Pulmonary artery endothelial cell (primary cell): ENCODE measurements at regions not wholly inside any gene's neighbourhood (a gene's known extent, or its start where the extent isn't known, plus 50 kb on each side); places are given as distances from the start of the nearest gene placed in this dataset.
A peak's percentile ranks its signal among the peaks of the same experiment; 100 is the strongest.
"Not testable (repeated sequence)": the region's sequence is repeated elsewhere in the genome, so short reads cannot be mapped to it uniquely, and the experiment has no call there.

ENCODE experiments used
- DNase-seq: peaks from one replicate; pipeline ENCODE4 v3.0.0-alpha.2; 2011; ENCODE audit warnings: low read depth, low spot score

DNA sequence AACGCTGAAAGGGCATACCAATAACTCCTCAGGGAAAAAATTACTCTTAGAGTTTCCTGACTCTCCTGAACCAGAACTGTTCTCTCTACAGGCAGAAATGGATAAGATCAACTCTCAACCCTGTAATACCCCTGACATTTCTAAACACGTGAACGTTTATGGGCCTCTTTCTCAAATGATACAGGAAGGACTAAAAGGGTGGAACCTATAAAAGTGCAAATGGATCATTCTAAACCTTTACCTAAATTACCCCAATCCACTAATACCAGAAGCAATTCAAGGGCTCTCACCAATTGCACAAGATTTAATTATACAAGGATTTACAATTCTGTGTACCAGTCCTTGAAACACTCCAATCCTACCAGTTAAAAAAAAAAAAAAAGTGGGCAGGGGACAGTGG, 98.0 kb upstream of the FAM174B start:
- DNase-seq: no peak

DNA sequence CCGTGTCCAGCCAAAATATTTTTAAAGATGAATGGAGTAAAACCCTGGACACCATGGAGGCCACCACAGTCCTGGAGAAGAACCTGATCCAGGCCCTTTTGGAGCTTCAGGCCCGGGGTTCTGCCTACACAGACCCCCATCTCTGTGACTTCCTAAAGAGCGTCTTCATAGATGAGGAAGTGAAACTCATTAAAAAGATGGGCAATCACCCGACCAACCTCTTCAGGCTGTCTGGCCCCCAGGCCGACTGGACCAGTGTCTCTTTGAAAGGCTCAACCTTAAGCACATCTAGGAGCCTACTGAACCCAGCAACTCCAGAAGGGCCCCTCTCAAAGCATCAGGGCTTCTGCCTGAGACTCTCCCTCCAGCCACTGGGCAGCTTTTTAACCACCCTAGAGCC, 107.9 kb upstream of the FAM174B start:
- DNase-seq: no peak

DNA sequence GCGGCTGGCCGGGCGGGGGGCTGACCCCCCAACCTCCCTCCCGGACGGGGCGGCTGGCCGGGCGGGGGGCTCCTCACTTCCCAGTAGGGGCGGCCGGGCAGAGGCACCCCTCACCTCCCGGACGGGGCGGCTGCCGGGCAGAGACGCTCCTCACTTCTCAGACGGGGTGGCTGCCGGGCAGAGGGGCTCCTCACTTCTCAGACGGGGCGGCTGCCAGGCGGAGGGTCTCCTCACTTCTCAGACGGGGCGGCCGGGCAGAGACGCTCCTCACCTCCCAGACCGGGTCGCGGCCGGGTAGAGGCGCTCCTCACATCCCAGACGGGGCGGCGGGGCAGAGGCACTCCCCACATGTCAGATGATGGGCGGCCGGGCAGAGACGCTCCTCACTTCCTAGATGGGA, 112.6 kb upstream of the FAM174B start:
- DNase-seq: not testable (repeated sequence)

DNA sequence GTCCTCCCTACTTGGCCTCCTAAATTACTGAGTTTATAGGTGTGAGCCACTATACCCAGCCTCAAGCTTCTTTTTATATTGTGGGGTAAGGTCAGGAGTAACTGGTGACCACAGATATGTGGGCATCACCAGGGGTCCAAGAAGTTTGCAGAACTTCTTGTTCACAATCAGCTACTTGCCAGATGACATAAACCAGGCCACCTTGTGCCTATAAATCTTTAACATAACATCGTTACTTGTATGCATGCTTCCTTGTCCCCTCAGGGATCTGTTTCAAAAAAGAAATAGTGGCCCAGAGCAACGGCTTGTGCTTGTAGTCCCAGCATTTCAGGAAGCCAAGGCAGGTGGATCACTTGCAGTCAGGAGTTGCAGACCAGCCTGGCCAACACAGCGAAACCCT, 115.1 kb upstream of the FAM174B start:
- no peak for DNase-seq

DNA sequence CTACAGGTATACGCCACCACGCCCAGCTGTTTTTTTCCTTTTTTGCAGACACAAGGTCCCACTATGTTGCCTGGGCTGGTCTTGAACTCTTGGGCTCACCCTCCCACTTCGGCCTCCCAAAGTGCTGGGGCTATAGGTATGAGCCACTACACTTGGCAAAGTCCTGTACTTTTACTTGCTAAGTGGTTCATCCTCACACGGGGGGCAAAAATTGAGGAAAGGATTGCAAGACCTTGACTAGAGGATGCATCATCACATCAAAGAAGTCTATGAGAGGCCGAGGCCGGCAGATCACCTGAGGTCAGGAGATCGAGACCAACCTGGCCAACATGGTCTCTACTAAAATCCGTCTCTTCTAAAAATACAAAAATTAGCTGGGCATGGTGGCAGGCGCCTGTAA, 116.5 kb upstream of the FAM174B start:
- no peak for DNase-seq

DNA sequence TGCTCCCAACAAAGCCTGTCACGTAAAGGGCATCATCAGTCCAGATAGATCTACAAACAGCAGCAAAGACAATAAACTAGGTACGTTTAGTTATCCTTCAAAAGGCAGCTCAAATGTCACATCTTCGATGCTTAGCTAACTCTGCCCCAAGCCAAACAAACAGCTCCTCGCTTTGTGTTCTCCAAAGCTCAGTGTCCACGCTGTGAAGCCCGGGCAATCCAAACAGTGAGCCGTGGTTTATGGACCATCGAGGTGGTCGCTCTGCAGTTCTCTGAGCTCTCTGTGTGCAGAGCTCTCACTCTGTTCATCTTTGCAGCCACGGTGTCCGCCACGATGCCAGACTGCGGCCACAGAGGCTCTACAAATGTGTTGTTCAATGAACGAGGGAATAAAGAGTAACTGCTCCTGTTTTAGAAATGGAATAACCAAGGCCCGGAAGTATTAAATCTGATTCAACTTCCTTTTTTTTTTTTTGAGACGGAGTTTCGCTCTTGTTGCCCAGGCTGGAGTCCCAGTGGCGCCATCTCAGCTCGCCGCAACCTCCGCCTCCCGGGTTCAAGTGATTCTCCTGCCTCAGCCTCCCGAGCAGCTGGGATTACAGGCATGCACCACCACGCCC, 117.2 kb upstream of the FAM174B start:
- no peak for DNase-seq

DNA sequence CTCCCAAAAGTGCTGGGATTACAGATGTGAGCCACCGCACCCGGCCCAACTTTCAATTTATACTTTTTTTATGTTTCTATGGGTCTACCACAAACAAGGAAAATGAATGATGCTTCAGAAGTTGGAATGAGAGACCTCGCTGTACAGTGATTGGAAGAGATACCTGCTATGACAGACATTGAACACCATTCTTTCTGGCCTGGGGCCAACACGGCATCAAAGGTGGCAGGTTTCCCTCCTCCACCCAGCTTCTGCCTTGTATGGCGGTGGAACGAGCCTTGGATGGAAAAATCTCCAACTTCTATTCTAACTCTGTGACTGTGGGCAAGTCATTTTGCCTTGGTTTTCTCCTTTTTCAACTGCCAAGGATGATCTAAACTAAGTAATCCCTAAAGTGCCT, 117.8 kb upstream of the FAM174B start:
- DNase-seq: no peak

GRCh38 chr15:92779874-92780273, 120.2 kb upstream of the CHD2 start:
- DNase-seq: no peak

- no peak for DNase-seq
Observed at GRCh38 chr15:92780843-92781242, 119.3 kb upstream of the CHD2 start.

GRCh38 chr15:92781925-92782453, 118.1 kb upstream of the CHD2 start:
- no peak for DNase-seq

DNA sequence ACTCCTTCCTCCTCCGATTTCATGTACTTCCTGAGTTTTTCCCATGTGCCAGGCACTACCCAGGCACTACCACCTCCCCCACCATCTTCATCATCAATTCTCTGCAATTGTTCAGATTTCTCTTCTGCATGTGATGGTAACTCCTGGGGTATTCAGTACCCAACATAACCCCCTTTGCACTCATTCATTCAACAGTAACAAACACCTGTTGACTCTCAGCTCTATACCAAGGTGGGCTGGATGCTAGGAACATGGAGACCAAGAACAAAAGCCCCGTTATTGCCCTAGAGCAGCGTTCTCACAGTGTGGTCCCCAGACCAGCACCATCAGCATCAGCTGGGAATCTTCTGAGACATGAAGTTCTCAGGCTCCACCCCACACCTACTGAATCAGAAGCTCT, 113.0 kb upstream of the CHD2 start:
- DNase-seq: no peak

DNA sequence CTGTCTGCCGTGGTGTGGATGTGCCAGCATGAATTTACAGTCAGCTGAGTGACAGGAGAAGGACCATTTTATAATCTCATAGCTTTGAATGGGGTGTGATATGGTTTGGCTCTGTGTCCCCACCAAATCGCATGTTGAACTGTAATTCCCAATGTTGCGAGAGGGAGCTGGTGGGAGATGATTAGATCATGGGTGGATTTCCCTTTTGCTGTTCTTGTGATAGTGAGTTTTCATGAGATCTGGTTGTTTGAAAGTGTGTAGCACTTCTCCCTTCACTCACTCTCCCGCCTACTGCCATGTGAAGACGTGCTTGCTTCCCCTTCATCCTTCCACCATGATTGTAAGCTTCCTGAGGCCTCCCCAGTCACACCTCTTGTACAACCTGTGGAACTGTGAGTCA, 111.9 kb upstream of the CHD2 start:
- DNase-seq: no peak

GRCh38 chr15:92788793-92789192, 111.3 kb upstream of the CHD2 start:
- not testable (repeated sequence) for DNase-seq

GRCh38 chr15:92796161-92796611, 103.9 kb upstream of the CHD2 start:
- DNase-seq: no peak

DNA sequence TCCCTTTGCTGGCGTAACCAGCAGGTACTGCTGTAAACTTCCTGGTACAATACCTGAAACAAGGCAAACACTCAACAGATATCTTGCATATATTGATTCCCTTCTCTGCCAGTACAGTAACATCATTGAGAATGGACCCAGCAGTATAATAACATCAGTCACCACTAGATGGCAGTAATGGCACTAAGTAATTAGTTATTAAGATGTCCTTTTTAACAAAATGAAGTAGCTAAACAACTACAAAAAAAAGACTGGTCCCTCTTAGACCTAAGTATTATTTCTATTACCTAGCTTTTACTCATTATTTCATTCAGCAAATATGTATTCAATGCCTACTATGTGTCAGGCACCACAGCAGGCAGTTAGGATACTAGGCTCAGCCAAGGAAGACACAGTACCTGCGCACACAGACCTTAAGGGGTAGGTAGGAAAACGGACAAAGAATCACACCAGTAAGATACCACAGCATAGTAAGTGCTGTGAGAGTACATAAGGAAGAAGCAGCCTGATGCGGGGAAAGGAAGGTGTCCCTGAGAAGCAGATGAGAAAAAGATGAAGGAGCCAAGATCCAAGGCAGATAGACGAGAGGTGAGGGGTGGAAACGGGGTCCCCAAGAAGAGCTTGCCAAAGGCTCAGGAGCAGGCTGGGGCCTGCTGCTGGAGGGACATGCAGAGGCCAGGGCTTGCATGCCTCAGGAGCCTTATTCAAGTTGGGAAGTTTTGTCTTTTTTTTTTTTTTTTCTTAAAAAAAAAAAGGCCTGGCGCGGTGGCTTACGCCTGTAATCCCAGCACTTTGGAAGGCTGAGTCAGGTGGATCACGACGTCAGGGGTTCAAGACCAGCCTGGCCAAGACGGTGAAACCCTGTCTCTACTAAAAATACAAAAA, 102.7 kb upstream of the CHD2 start:
- peak; percentile 27 for DNase-seq

DNA sequence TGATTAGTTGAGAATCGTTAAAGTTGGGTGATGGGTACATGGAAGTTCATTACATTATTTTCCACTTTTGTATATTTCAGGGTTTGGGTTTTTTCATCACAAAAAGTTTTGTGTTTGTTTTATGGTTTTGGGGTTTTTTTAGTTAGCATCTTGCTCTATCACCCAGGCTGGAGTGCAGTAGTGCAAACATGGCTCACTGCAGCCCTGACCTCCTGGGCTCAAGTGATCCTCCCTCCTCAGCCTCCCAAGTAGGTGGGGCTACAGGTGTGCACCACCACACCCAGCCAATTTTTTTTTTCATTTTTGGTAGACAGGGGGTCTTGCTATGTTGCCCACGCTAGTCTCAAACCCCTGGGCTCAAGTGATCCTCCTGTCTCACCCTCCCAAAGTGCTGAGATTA, 100.1 kb upstream of the CHD2 start:
- DNase-seq: no peak

DNA sequence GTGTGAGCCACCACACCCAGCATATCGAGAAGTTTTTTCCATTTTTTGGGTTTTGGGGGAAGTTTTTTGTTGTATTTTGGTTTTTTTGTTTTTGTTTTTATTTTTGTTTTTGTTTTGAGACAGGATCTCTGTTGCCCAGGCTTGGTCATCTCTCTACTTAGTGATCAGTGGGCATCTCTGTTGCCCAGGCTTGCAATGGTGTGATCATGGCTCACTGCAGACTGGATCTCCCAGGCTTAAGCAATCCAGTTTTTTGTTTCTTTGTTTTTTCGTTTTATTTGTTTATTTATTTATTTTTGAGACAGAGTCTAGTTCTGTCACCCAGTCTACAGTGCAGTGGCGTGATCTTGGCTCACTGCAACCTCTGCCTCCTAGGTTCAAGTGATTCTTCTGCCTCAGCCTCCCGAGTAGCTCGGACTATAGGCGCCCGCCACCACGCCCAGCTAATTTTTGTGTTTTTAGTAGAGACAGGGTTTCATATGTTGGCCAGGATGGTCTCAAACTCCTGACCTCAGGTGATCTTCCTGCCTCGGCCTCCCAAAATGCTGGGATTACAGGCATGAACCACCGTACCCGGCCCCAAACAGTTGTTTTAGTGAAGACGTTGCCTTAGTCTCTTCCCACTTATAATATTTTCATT, 99.6 kb upstream of the CHD2 start:
- not testable (repeated sequence) for DNase-seq

DNA sequence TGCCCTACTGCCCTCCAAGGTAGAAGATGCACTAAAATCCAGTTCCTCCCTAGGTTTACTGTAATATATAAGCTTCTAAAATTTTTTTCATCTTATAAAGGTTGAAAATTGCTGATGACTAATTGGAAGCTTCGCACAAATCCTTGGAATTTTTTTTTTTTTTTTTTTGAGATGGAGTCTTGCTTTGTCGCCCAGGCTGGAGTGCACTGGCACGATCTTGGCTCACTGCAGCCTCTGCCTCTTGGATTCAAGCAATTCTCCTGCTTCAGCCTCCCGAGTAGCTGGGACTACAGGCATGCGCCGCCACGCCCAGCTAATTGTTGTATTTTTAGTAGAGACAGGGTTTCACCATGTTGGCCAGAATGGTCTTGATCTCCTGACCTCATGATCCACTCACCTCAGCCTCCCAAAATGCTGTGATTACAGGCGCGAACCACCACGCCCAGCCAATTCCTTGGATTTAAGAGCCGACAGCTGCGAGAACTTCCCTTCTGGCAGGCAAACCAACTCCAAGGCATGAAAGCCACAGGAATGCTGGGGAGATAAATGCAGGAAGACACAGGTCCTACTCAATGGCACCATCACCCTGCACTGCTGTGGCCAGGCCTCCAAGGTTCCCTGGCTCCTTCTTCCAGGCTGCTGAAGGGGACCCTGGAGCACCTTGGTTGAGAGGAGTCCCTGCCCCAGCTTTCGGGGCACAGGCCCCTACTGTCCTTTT, 98.9 kb upstream of the CHD2 start:
- DNase-seq: not testable (repeated sequence)

GRCh38 chr15:92801774-92802464, 98.2 kb upstream of the CHD2 start:
- no peak for DNase-seq

DNA sequence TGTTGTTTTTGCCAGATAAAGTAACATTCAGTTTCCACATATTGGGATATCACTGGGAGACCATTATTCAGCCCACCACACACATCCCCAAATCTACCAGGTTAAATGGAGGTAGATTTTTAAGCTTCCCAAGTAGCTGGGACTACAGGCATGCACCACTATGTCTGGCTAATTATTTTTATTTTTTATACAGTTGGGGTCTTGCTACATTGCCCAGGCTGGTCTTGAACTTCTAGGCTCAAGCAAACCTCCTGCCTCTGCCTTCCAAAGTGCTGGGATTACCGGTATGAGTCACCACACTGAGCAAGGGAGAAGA, 96.6 kb upstream of the CHD2 start:
- no peak for DNase-seq
